MM.1S (cell line): ENCODE measurements at regions not wholly inside any gene's neighbourhood (a gene's known extent, or its start where the extent isn't known, plus 50 kb on each side); places are given as distances from the start of the nearest gene placed in this dataset.

Source experiments
- DNase-seq: peaks from one replicate; pipeline ENCODE4 v3.0.0-alpha.2; 2015
- H2AFZ ChIP-seq: fragments of 300-600 bp; sonication (generic); 2 replicates; pipeline ENCODE4 v1.6.0; 2016; ENCODE audit warnings: antibody characterized with exemption, low read length
- H3F3A ChIP-seq: fragments of 300-600 bp; sonication (generic); 2 replicates; pipeline ENCODE4 v1.6.1; 2016; ENCODE audit warnings: mild to moderate bottlenecking, antibody characterized with exemption, low read length, moderate library complexity, mixed read lengths; ENCODE audit not compliant: insufficient read depth
- H3K27ac ChIP-seq: fragments of 300-600 bp; sonication (generic); 2 replicates; pipeline ENCODE4 v1.5.1; 2016; ENCODE audit warnings: mild to moderate bottlenecking, low read length
- H3K27me3 ChIP-seq: fragments of 300-600 bp; sonication (generic); replicated peaks from 2 replicates; pipeline ENCODE4 v1.6.0; 2016; ENCODE audit warnings: low read length; ENCODE audit not compliant: insufficient read depth
- H3K36me3 ChIP-seq: fragments of 300-600 bp; sonication (generic); replicated peaks from 2 replicates; pipeline ENCODE4 v1.6.1; 2016; ENCODE audit warnings: mild to moderate bottlenecking, low read length, mixed read lengths; ENCODE audit not compliant: insufficient read depth
- H3K4me1 ChIP-seq: fragments of 300-600 bp; sonication (generic); 2 replicates; pipeline ENCODE4 v1.6.1; 2016; ENCODE audit warnings: low read length, mixed read lengths
- H3K4me2 ChIP-seq: fragments of 300-600 bp; sonication (generic); 2 replicates; pipeline ENCODE4 v1.6.0; 2016; ENCODE audit warnings: low read depth, low read length
- H3K4me3 ChIP-seq: fragments of 300-600 bp; sonication (generic); 2 replicates; pipeline ENCODE4 v1.5.1; 2016; ENCODE audit warnings: low read length, mixed read lengths
- H3K79me2 ChIP-seq: fragments of 300-600 bp; sonication (generic); 2 replicates; pipeline ENCODE4 v1.6.1; 2016; ENCODE audit warnings: mixed run types, low read length, mixed read lengths
- H3K9ac ChIP-seq: fragments of 300-600 bp; sonication (generic); 2 replicates; pipeline ENCODE4 v1.6.1; 2016; ENCODE audit warnings: low read length, mixed read lengths
- H3K9me2 ChIP-seq: fragments of 300-600 bp; sonication (generic); replicated peaks from 2 replicates; pipeline ENCODE4 v1.6.1; 2016; ENCODE audit warnings: mild to moderate bottlenecking, low read length, mixed read lengths; ENCODE audit not compliant: insufficient read depth
- H3K9me3 ChIP-seq: fragments of 300-600 bp; sonication (generic); replicated peaks from 2 replicates; pipeline ENCODE4 v1.6.1; 2016; ENCODE audit warnings: mild to moderate bottlenecking, low read length, mixed read lengths; ENCODE audit not compliant: insufficient read depth
- H4K20me1 ChIP-seq: fragments of 300-600 bp; sonication (generic); 2 replicates; pipeline ENCODE4 v1.6.1; 2016; ENCODE audit warnings: mild to moderate bottlenecking, low read length, moderate library complexity, mixed read lengths; ENCODE audit not compliant: insufficient read depth
- EZH2 ChIP-seq: fragments of 300-600 bp; sonication (generic); optimal IDR thresholded peaks from 2 replicates; pipeline ENCODE3; 2017; ENCODE audit warnings: low read depth, mild to moderate bottlenecking, antibody characterized with exemption, low read length, mixed read lengths
- EZH2phosphoT487 ChIP-seq: fragments of 300-600 bp; sonication (generic); IDR thresholded peaks from 2 replicates; pipeline ENCODE4 v1.6.1; 2018; ENCODE audit warnings: antibody characterized with exemption, low read length
- TF ChIP-seq, protein P1 (sequence below): fragments of 300-600 bp; sonication (generic); IDR thresholded peaks from 2 replicates; pipeline ENCODE4 v1.5.1; 2016; ENCODE audit warnings: antibody characterized with exemption, low read length, mixed read lengths

DNA sequence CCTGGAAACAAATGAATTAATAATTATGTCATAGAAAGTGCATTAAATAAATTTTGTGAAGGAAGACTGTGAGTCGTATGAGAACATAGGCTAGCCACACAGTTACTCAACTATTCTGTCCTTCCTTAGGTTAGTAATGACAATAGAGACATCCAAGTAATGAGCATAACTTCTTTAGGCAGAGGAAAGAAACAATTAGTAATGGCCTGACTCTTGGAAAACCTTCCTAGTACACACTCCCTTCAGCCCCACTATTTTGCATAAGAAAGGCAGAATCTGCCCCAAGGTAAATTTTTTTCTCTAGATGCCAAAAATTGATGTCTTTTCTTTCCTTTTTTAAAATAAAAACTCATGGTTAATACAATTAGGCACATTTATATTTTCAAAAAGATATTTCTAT is 1619.0 kb upstream of the WWC1 start:
- H3K27me3 ChIP-seq, result no peaks in the 10 kb centered on the region
- no peak for DNase-seq

DNA sequence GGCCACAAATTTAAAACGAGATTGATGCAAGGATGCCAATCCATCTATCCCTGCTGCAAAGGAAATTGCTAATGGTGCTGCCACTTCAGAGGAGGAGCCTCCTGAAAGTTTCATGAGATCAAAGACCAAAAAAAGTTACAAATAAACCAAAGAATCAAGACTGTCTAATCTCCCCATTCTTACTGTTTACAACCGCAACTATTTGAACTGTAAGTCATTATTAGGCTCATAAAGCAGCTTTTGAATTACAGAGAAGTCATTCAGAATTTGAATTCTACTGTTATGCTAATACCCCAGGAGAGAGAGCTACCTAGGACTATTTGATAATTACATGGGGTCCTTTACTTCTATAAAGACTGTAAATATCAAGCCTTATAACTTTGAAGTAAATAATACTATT is 1613.6 kb upstream of the WWC1 start:
- no peak overlapping the region for H3K27ac ChIP-seq
- no peak overlapping the region for H3K9ac ChIP-seq
- no peaks in the 10 kb centered on the region for H4K20me1 ChIP-seq
- H3F3A ChIP-seq, result no peaks in the 10 kb centered on the region
- no peak overlapping the region for H3K4me3 ChIP-seq
- H3K36me3 ChIP-seq, result no peaks in the 10 kb centered on the region
- TF ChIP-seq EZH2phosphoT487, result no peak
- no peaks in the 10 kb centered on the region for H3K79me2 ChIP-seq
- H3K9me2 ChIP-seq, result no peaks in the 10 kb centered on the region
- H3K27me3 ChIP-seq, result no peaks in the 10 kb centered on the region
- H3K4me1 ChIP-seq, result no peaks in the 10 kb centered on the region
- no peak overlapping the region for H2AFZ ChIP-seq
- no peak for DNase-seq
- H3K9me3 ChIP-seq, result no peaks in the 10 kb centered on the region
- H3K4me2 ChIP-seq, result no peak overlapping the region

More for the DNA sequence above, 1619.0 kb upstream of the WWC1 start:
- no peak overlapping the region for H2AFZ ChIP-seq
- H3K79me2 ChIP-seq, result no peaks in the 10 kb centered on the region
- H3K36me3 ChIP-seq, result no peaks in the 10 kb centered on the region
- no peaks in the 10 kb centered on the region for H3K4me1 ChIP-seq
- no peak overlapping the region for H3K4me2 ChIP-seq
- H4K20me1 ChIP-seq, result no peaks in the 10 kb centered on the region
- no peaks in the 10 kb centered on the region for H3F3A ChIP-seq
- H3K9me2 ChIP-seq, result no peaks in the 10 kb centered on the region
- no peak overlapping the region for H3K27ac ChIP-seq
- no peak overlapping the region for H3K9ac ChIP-seq
- no peak for TF ChIP-seq EZH2
- no peak for TF ChIP-seq EZH2phosphoT487
- TF ChIP-seq, protein P1, sequence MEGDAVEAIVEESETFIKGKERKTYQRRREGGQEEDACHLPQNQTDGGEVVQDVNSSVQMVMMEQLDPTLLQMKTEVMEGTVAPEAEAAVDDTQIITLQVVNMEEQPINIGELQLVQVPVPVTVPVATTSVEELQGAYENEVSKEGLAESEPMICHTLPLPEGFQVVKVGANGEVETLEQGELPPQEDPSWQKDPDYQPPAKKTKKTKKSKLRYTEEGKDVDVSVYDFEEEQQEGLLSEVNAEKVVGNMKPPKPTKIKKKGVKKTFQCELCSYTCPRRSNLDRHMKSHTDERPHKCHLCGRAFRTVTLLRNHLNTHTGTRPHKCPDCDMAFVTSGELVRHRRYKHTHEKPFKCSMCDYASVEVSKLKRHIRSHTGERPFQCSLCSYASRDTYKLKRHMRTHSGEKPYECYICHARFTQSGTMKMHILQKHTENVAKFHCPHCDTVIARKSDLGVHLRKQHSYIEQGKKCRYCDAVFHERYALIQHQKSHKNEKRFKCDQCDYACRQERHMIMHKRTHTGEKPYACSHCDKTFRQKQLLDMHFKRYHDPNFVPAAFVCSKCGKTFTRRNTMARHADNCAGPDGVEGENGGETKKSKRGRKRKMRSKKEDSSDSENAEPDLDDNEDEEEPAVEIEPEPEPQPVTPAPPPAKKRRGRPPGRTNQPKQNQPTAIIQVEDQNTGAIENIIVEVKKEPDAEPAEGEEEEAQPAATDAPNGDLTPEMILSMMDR, result no peak
- H3K4me3 ChIP-seq, result no peak overlapping the region
- no peaks in the 10 kb centered on the region for H3K9me3 ChIP-seq

DNA sequence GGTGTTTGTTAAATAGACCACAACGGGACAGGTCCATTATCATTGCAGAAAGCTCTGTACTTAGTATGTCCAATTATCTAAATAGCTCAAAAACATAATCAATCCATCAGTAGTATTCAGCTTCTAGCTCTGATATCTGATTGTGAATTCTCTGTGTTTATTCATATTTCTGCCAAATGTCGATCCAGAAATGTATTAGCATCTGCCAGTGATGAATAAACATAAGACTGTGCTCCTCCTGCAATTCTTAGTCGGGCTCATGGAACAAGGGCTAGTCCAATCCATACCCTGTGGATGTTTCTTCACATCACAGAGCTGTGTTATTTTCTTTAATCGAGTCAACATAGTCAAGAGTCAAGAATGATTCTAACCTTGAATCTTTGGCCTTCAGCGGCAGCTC is 1612.1 kb upstream of the WWC1 start:
- Histone ChIP-seq H3K9me3 (no peaks in the 10 kb centered on the region), H3K4me2 (no peak overlapping the region), H3K27me3 (no peaks in the 10 kb centered on the region), H2AFZ (no peak overlapping the region), H3K36me3 (no peaks in the 10 kb centered on the region), H3K9ac (no peak overlapping the region), H3K27ac (no peak overlapping the region), H3K9me2 (no peaks in the 10 kb centered on the region), H3K4me1 (no peaks in the 10 kb centered on the region), H4K20me1 (no peaks in the 10 kb centered on the region), H3K4me3 (no peak overlapping the region), H3K79me2 (no peaks in the 10 kb centered on the region), H3F3A (no peaks in the 10 kb centered on the region)
- no peak for DNase-seq
- TF ChIP-seq, protein P1, result no peak
- TF ChIP-seq EZH2phosphoT487, result no peak
- no peak for TF ChIP-seq EZH2

DNA sequence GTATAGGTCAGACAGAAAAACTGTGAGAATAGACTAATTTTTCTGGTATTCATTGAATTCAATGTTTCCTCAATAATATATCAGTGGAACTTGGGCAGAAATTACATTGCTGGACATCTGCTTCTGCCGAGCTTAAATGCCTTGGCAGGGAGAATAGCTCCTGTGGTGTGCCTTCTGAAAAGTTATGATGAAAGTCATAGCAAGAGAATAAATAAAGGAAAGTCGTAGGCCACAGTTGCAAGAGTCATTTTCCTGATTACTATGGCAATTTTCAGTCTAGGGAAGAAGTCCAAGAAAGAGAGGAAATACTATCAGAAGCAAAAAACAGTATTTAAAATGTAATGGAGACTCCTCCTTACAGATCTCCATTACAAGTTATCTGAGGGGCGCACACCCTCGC is 1596.1 kb upstream of the WWC1 start:
- H3K4me2 ChIP-seq, result no peak overlapping the region
- no peak overlapping the region for H3K27ac ChIP-seq
- no peaks in the 10 kb centered on the region for H3K4me1 ChIP-seq
- no peaks in the 10 kb centered on the region for H3K9me3 ChIP-seq
- no peaks in the 10 kb centered on the region for H3K79me2 ChIP-seq
- no peak for DNase-seq
- H3K36me3 ChIP-seq, result no peaks in the 10 kb centered on the region
- no peak overlapping the region for H3K4me3 ChIP-seq
- TF ChIP-seq, protein P1, result no peak
- no peak for TF ChIP-seq EZH2phosphoT487
- TF ChIP-seq EZH2, result no peak
- H2AFZ ChIP-seq, result no peak overlapping the region
- no peaks in the 10 kb centered on the region for H3K9me2 ChIP-seq
- no peaks in the 10 kb centered on the region for H3F3A ChIP-seq
- no peaks in the 10 kb centered on the region for H4K20me1 ChIP-seq
- H3K27me3 ChIP-seq, result no peaks in the 10 kb centered on the region
- H3K9ac ChIP-seq, result no peak overlapping the region
